Stimulated activated CD4-positive, alpha-beta T cell treated with anti-CD3 and anti-CD28 coated beads, Interleukin-12 subunit alpha, Interleukin-12 subunit beta, amount 100 ng/mL, for 48 hours (primary cell): ENCODE measurements at regions not wholly inside any gene's neighbourhood (a gene's known extent, or its start where the extent isn't known, plus 50 kb on each side); places are given as distances from the start of the nearest gene placed in this dataset.

Experiments
- DNase-seq, 3 donors: peaks; one replicate each; pipeline ENCODE4 v3.0.0-alpha.2; 2020; ENCODE audit warnings: low read depth in 2 of 3, low spot score in 1 of 3

DNA sequence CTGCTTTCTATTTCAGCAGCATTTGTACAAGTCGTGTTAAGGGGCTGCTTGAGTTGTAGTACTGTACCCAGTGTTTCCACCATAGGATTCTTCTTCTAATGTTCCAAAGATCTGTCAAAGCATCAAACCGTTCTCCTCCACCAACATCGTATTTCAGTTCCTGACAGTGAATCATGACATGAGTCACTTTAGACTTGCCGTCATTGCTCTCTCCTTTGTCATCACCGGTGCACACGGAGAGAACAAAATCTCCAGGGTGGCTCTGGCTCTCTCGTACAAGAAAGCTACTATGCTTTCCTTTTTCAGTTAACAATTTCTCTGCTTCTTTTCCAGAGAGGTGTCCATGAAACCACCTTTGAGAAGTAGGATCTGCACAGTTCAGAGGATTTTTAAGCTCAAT lies 270.9 kb upstream of the CCDC54 start:
- DNase-seq, result no peak

GRCh38 chr3:107106907-107107306 lies 270.3 kb upstream of the CCDC54 start:
- DNase-seq, result no peak

- DNase-seq, result no peak
Observed at GRCh38 chr3:107110596-107111305, 266.5 kb upstream of the CCDC54 start.

GRCh38 chr3:107111872-107112271 lies 265.4 kb upstream of the CCDC54 start:
- no peak for DNase-seq

GRCh38 chr3:107112356-107112755 lies 264.9 kb upstream of the CCDC54 start:
- no peak for DNase-seq

DNA sequence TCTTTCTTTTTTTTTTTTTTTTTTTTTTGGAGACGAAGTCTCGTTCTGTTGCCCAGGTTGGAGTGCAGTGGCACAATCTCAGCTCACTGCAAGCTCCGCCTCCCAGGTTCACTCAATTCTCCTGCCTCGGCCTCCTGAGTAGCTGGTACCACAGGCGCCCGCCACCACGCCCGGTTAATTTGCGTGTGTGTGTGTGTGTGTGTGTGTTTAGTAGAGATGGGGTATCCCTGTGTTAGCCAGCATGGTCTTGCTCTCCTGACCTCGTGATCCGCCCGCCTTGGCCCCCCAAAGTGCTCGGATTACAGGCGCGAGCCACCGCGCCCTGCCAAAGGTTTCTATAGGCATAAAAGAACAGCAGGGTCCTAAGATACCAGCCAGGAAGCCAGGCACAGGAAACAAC lies 261.0 kb upstream of the CCDC54 start:
- no peak for DNase-seq

DNA sequence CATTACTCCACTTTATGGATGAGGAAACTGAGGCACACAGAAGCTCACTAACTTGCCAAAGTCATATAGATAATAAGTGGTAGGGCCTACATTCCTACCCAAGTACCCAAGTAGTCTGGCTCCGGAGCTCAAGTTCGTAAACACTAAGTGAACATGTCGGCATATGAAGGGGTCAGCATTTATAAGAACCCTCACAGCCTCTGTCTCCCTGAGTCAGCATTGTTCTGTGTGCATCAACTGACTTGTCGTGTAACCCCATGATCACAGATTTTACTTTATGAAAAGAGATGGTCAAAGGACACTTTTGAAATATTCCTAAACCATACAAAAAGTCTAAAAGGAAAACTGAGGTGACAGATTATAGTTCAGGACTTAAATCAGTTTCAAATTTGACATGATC lies 260.1 kb upstream of the CCDC54 start:
- DNase-seq, result no peak

GRCh38 chr3:107117922-107118536 lies 259.2 kb upstream of the CCDC54 start:
- DNase-seq, result no peak

- DNase-seq, result no peak
Observed at GRCh38 chr3:107124885-107125284, 252.4 kb upstream of the CCDC54 start.

GRCh38 chr3:107128946-107129345 lies 248.3 kb upstream of the CCDC54 start:
- no peak for DNase-seq

GRCh38 chr3:107130089-107130700 lies 247.0 kb upstream of the CCDC54 start:
- no peak for DNase-seq

- DNase-seq, result no peak
Observed at GRCh38 chr3:107132674-107133073, 244.6 kb upstream of the CCDC54 start.

GRCh38 chr3:107133891-107134290 lies 243.3 kb upstream of the CCDC54 start:
- no peak for DNase-seq

GRCh38 chr3:107142171-107142570 lies 235.1 kb upstream of the CCDC54 start:
- DNase-seq, result no peak

DNA sequence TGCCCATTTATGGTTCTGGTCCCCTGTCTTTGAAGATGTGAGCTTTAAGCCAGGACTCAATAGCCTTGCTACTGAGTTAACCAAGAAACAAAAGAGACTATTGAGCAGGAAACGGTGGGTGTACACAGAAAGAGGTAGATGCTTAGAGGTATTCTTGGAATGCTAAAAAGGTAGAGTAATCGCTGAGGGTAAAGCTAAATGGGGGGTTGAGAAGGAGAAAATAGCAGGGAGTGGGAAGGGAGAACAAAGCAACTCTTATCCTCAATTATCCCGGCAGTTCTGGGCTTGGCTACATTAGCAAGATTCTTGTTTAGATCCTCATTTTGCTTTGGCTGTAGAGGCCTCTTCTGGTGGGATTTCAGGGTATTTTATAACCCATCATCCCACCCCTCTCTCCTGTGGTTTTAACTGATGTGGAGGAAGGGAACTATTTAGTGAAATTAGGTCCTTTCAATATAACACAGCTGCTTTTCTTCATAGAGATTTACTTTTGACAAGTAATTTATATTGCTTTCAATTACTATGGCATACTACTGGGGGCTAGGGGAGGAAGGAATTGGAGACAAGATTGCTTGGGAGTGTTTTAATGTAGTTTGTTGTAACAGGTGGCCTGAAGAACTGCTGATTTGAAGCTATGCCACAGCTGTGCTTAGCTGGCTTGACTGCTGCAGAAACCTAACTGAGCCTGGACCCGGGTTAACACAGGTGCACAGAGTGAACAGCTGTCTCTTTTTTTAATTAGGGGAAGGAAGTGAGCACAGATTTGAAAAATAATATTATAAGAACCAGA lies 234.3 kb upstream of the CCDC54 start:
- no peak for DNase-seq

GRCh38 chr3:107150675-107151074 lies 226.6 kb upstream of the CCDC54 start:
- no peak for DNase-seq

DNA sequence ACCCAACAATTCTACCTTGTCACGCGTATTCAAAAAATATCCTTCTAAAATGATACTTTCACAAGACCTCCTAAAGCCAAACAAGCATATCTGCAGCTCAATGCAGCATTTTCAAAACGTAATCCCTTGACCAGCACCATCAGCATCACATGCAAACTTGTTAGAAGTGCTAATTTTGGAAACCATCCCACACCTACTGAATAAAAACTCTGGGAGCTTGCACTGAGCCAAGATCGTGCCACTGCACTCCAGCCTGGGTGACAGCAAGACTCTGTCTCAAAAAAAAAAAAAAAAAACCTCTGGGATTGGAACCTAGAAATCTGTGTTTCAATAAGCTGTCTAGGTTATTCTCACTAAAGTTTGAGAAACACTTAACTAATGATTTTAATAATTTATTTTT lies 223.3 kb upstream of the CCDC54 start:
- DNase-seq, result no peak

GRCh38 chr3:107172411-107172810 lies 204.8 kb upstream of the CCDC54 start:
- DNase-seq, result no peak

- no peak for DNase-seq
Observed at GRCh38 chr3:107184375-107184774, 192.9 kb upstream of the CCDC54 start.

GRCh38 chr3:107188262-107188661 lies 189.0 kb upstream of the CCDC54 start:
- DNase-seq, result no peak

DNA sequence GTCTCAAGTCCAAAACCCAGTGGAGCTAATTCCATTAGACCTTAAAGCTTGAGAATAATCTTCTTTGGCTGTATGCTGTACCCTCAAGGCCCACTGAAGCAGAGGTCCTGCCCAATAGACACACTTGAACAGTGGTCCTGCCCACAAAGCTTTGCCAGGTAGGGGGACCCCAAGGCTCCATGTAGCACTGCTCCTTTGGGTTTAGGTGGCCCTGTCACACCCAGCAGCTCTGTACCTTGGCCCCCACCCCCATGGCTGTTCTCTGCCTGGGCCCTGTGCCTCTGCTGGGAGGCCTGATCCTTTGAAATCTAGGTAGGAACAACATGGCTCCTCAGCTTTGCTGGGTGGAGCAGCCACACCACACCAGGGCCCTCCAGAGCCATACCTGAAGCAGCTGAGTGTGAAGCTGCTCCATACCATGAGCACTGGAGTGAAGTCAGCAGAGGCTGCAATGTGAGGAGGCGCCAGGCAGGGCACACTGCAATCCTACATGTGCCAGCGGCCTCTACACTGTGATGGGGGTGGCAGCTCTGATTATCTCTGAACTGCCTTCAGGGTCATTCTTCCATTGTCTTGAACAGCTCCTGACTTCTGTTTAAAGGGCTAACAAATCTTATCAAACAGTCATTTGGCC lies 188.0 kb upstream of the CCDC54 start:
- no peak for DNase-seq
